Skeletal muscle satellite cell (primary cell): ENCODE measurements at regions not wholly inside any gene's neighbourhood (a gene's known extent, or its start where the extent isn't known, plus 50 kb on each side); places are given as distances from the start of the nearest gene placed in this dataset.

Experiments
- H3K27me3 ChIP-seq: 2 replicates; pipeline ENCODE4 v1.7.0; 2013; ENCODE audit warnings: low read length; ENCODE audit not compliant: control insufficient read depth, insufficient read depth
- H3K36me3 ChIP-seq: 2 replicates; pipeline ENCODE4 v1.7.0; 2013; ENCODE audit warnings: mild to moderate bottlenecking, control low read depth, low read length; ENCODE audit not compliant: insufficient read depth
- H3K4me1 ChIP-seq: 2 replicates; pipeline ENCODE4 v1.7.0; 2013; ENCODE audit warnings: low read length; ENCODE audit not compliant: control insufficient read depth, insufficient read depth
- H3K4me2 ChIP-seq: 2 replicates; pipeline ENCODE4 v1.7.0; 2013; ENCODE audit warnings: mild to moderate bottlenecking, low read length
- H3K4me3 ChIP-seq: 2 replicates; pipeline ENCODE4 v1.7.0; 2013; ENCODE audit warnings: low read length
- H3K9ac ChIP-seq: 2 replicates; pipeline ENCODE4 v1.7.0; 2013; ENCODE audit warnings: mild to moderate bottlenecking, low read depth, low read length, moderate library complexity
- H3K9me3 ChIP-seq: replicated peaks from 2 replicates; pipeline ENCODE4 v1.7.0; 2013; ENCODE audit warnings: mild to moderate bottlenecking, control low read depth, low read length

GRCh38 chr11:80239217-80239616, 798.4 kb upstream of the TENM4 start:
- Histone ChIP-seq H3K9ac (no peak overlapping the region), H3K4me1 (no peaks in the 10 kb centered on the region), H3K27me3 (no peaks in the 10 kb centered on the region)

GRCh38 chr11:80227915-80228314, 787.1 kb upstream of the TENM4 start:
- no peak overlapping the region for H3K4me3 ChIP-seq
- H3K4me2 ChIP-seq, result no peak overlapping the region
- no peaks in the 10 kb centered on the region for H3K36me3 ChIP-seq
- H3K27me3 ChIP-seq, result no peaks in the 10 kb centered on the region
- H3K9ac ChIP-seq, result no peak overlapping the region
- peaks cover 4% of the 10 kb centered on the region for H3K9me3 ChIP-seq
- H3K4me1 ChIP-seq, result no peaks in the 10 kb centered on the region

More at GRCh38 chr11:80239217-80239616, 798.4 kb upstream of the TENM4 start:
- Histone ChIP-seq H3K9me3 (no peaks in the 10 kb centered on the region), H3K4me2 (no peak overlapping the region), H3K36me3 (no peaks in the 10 kb centered on the region), H3K4me3 (no peak overlapping the region)

- no peak overlapping the region for H3K4me3 ChIP-seq
- H3K36me3 ChIP-seq, result no peaks in the 10 kb centered on the region
- H3K9ac ChIP-seq, result no peak overlapping the region
- H3K4me2 ChIP-seq, result no peak overlapping the region
- no peaks in the 10 kb centered on the region for H3K4me1 ChIP-seq
- no peaks in the 10 kb centered on the region for H3K27me3 ChIP-seq
- no peaks in the 10 kb centered on the region for H3K9me3 ChIP-seq
These were observed 773.6 kb upstream of the TENM4 start for GRCh38 chr11:80214413-80214812.

GRCh38 chr11:80211673-80212072, 770.8 kb upstream of the TENM4 start:
- no peak overlapping the region for H3K4me3 ChIP-seq
- H3K27me3 ChIP-seq, result no peaks in the 10 kb centered on the region
- H3K9ac ChIP-seq, result no peak overlapping the region
- H3K9me3 ChIP-seq, result no peaks in the 10 kb centered on the region
- H3K36me3 ChIP-seq, result no peaks in the 10 kb centered on the region
- H3K4me2 ChIP-seq, result no peak overlapping the region
- H3K4me1 ChIP-seq, result no peaks in the 10 kb centered on the region

GRCh38 chr11:80204021-80204420, 763.2 kb upstream of the TENM4 start:
- no peaks in the 10 kb centered on the region for H3K9me3 ChIP-seq
- H3K4me3 ChIP-seq, result no peak overlapping the region
- no peak overlapping the region for H3K9ac ChIP-seq
- no peaks in the 10 kb centered on the region for H3K27me3 ChIP-seq
- no peaks in the 10 kb centered on the region for H3K36me3 ChIP-seq
- H3K4me1 ChIP-seq, result no peaks in the 10 kb centered on the region
- no peak overlapping the region for H3K4me2 ChIP-seq

- H3K4me1 ChIP-seq, result no peaks in the 10 kb centered on the region
- no peaks in the 10 kb centered on the region for H3K27me3 ChIP-seq
- no peaks in the 10 kb centered on the region for H3K9me3 ChIP-seq
- no peaks in the 10 kb centered on the region for H3K36me3 ChIP-seq
- no peak overlapping the region for H3K9ac ChIP-seq
- H3K4me2 ChIP-seq, result no peak overlapping the region
- no peak overlapping the region for H3K4me3 ChIP-seq
These were observed 756.2 kb upstream of the TENM4 start for GRCh38 chr11:80196932-80197554.

- Histone ChIP-seq H3K9me3 (no peaks in the 10 kb centered on the region), H3K36me3 (no peaks in the 10 kb centered on the region), H3K27me3 (no peaks in the 10 kb centered on the region), H3K9ac (no peak overlapping the region), H3K4me2 (no peak overlapping the region), H3K4me3 (no peak overlapping the region), H3K4me1 (no peaks in the 10 kb centered on the region)
These were observed 755.2 kb upstream of the TENM4 start for GRCh38 chr11:80196041-80196440.

GRCh38 chr11:80194625-80195024, 753.8 kb upstream of the TENM4 start:
- H3K4me3 ChIP-seq, result no peak overlapping the region
- no peak overlapping the region for H3K9ac ChIP-seq
- no peaks in the 10 kb centered on the region for H3K9me3 ChIP-seq
- no peaks in the 10 kb centered on the region for H3K27me3 ChIP-seq
- H3K4me1 ChIP-seq, result no peaks in the 10 kb centered on the region
- H3K36me3 ChIP-seq, result no peaks in the 10 kb centered on the region
- no peak overlapping the region for H3K4me2 ChIP-seq

- no peaks in the 10 kb centered on the region for H3K36me3 ChIP-seq
- H3K4me1 ChIP-seq, result no peaks in the 10 kb centered on the region
- H3K27me3 ChIP-seq, result no peaks in the 10 kb centered on the region
- no peak overlapping the region for H3K4me2 ChIP-seq
- H3K9me3 ChIP-seq, result no peaks in the 10 kb centered on the region
- no peak overlapping the region for H3K9ac ChIP-seq
- H3K4me3 ChIP-seq, result no peak overlapping the region
These were observed 753.2 kb upstream of the TENM4 start for GRCh38 chr11:80194016-80194415.

- Histone ChIP-seq H3K4me2 (no peak overlapping the region), H3K36me3 (no peaks in the 10 kb centered on the region), H3K9me3 (no peaks in the 10 kb centered on the region), H3K4me3 (no peak overlapping the region), H3K4me1 (no peaks in the 10 kb centered on the region), H3K27me3 (no peaks in the 10 kb centered on the region), H3K9ac (no peak overlapping the region)
These were observed 747.3 kb upstream of the TENM4 start for GRCh38 chr11:80188076-80188627.

- no peak overlapping the region for H3K4me2 ChIP-seq
These were observed 745.9 kb upstream of the TENM4 start for GRCh38 chr11:80186692-80187091.

GRCh38 chr11:80182901-80183300, 742.1 kb upstream of the TENM4 start:
- Histone ChIP-seq H3K9me3 (no peaks in the 10 kb centered on the region), H3K4me2 (no peak overlapping the region), H3K27me3 (no peaks in the 10 kb centered on the region), H3K4me1 (no peaks in the 10 kb centered on the region), H3K36me3 (no peaks in the 10 kb centered on the region), H3K4me3 (no peak overlapping the region), H3K9ac (no peak overlapping the region)

More at GRCh38 chr11:80186692-80187091, 745.9 kb upstream of the TENM4 start:
- H3K27me3 ChIP-seq, result no peaks in the 10 kb centered on the region
- no peaks in the 10 kb centered on the region for H3K36me3 ChIP-seq
- H3K4me1 ChIP-seq, result no peaks in the 10 kb centered on the region
- no peaks in the 10 kb centered on the region for H3K9me3 ChIP-seq
- H3K4me3 ChIP-seq, result no peak overlapping the region
- no peak overlapping the region for H3K9ac ChIP-seq
